ENCODE measurements at regions not wholly inside any gene's neighbourhood (a gene's known extent, or its start where the extent isn't known, plus 50 kb on each side); places are given as distances from the start of the nearest gene placed in this dataset.
"Not testable (repeated sequence)": the region's sequence is repeated elsewhere in the genome, so short reads cannot be mapped to it uniquely, and the experiment has no call there.

DNA sequence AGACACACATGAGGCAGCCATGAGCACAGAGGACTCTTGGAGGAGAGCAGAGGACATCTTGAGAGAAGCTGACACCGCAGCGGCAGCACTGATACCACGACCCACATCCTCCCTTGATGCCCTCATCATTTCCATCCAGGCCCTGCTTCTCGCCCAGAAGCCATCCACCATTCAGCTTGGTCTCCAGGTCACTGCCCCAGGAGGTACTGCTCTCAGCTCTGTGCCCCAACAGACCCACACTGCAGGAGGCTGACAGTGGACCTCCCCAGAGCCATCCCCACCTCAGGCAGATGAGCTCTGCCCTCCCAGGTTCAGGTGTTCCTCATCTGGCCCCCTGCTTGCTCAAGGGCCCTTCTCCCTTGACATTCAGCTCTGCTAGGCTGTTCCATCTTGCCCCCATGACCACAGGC lies 74.9 kb downstream of the ACKR3 start:
- WGBS, 2 donors = 97 to 100% methylated on average over 2 to 4 of the region's 4 CpGs
- TF ChIP-seq, protein P1, sequence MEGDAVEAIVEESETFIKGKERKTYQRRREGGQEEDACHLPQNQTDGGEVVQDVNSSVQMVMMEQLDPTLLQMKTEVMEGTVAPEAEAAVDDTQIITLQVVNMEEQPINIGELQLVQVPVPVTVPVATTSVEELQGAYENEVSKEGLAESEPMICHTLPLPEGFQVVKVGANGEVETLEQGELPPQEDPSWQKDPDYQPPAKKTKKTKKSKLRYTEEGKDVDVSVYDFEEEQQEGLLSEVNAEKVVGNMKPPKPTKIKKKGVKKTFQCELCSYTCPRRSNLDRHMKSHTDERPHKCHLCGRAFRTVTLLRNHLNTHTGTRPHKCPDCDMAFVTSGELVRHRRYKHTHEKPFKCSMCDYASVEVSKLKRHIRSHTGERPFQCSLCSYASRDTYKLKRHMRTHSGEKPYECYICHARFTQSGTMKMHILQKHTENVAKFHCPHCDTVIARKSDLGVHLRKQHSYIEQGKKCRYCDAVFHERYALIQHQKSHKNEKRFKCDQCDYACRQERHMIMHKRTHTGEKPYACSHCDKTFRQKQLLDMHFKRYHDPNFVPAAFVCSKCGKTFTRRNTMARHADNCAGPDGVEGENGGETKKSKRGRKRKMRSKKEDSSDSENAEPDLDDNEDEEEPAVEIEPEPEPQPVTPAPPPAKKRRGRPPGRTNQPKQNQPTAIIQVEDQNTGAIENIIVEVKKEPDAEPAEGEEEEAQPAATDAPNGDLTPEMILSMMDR (IDR thresholded peaks at IDR 0.05) = no peak
- TF ChIP-seq POLR2A (IDR thresholded peaks at IDR 0.05) = no peak
- H3K9me3 ChIP-seq = no peaks in the 10 kb centered on the region
- H3K4me1 ChIP-seq = peaks cover 17% of the 10 kb centered on the region
- ATAC-seq (no peak), DNase-seq (no peak)
- H3K27me3 ChIP-seq = no peaks in the 10 kb centered on the region
- intact Hi-C loops (cut with DNase I) = no loop called here
- H3K4me3 ChIP-seq = no peak overlapping the region
- no peak overlapping the region for H3K27ac ChIP-seq
- no peaks in the 10 kb centered on the region for H3K36me3 ChIP-seq (replicated peaks in 1 of 2; ENCODE audit: insufficient read depth in 1 of 2, low read depth in 2 of 2)

DNA sequence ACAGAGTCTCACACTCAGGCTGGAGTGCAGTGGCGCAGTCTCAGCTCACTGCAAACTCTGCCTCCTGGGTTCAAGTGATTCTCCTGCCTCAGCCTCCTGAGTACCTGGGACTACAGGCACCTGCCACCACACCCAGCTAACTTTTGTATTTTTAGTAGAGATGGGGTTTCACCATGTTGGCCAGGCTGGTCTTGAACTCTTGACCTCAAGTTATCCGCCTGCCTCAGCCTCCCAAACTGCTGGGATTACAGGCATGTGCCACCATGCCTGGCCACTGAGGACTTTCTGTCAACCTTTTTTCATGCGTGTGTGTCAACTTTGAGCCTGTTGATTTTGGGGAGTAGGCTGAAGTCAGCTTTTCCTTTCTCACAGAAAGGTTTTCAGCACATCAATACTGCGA lies 75.5 kb downstream of the ACKR3 start:
- H3K27me3 ChIP-seq; H3K36me3 ChIP-seq (replicated peaks in 1 of 2; ENCODE audit: insufficient read depth in 1 of 2, low read depth in 2 of 2); ATAC-seq; H3K27ac ChIP-seq; H3K9me3 ChIP-seq; H3K4me3 ChIP-seq; intact Hi-C loops (cut with DNase I); DNase-seq: not testable (repeated sequence)
- peaks cover 11% of the 10 kb centered on the region for H3K4me1 ChIP-seq
- WGBS, 2 donors = 87 to 93% methylated on average over 4 of the region's 4 CpGs

DNA sequence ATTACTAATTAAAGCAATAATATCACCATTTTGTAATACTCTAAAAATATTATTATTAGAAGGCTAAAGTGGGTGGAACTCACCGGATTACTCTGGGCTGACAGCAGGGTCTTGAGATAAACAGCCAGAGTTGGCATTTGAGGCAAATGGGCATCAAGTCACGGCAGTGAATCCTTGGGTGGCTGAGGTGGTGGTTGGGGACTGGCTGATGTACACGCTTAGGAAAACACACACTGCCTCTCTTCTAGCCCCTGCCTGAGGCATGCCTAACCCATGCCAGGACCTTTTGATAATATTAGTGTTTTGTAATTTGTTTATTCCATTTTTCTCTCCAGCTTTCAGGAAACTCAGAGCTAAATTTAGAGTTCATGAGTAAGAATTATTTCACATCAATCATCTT lies 76.8 kb downstream of the ACKR3 start:
- Histone ChIP-seq H3K27ac (no peak overlapping the region), H3K36me3 (replicated peaks in 1 of 2; ENCODE audit: insufficient read depth in 1 of 2, low read depth in 2 of 2) (no peaks in the 10 kb centered on the region), H3K4me3 (no peak overlapping the region), H3K4me1 (no peaks in the 10 kb centered on the region), H3K9me3 (no peaks in the 10 kb centered on the region), H3K27me3 (no peaks in the 10 kb centered on the region)
- ATAC-seq (no peak), DNase-seq (no peak)
- intact Hi-C loops (cut with DNase I) = no loop called here
- TF ChIP-seq, protein P1 (IDR thresholded peaks at IDR 0.05) = no peak
- TF ChIP-seq POLR2A (IDR thresholded peaks at IDR 0.05) = no peak
- WGBS, 2 donors = 89% methylated on average over 3 of the region's 3 CpGs

DNA sequence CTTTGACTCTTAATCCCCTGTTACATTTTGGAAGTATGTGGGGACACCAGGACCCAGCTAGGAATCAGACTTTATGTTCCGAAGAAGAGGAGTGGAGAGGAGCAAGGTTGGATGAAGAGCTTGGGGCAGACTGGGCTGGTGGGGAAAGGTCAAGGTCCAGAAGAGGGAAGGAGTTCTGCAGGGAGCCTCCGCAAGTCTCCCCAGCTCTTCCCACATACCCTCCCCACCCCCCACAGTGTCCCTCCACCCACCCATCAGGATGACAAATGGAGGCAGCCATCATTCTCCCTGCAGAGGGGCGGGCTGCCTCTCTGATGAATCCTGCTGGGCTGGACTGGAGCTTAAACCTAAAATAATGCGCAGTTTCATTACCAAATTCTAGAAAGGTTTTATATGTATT lies 77.2 kb downstream of the ACKR3 start:
- DNase-seq (no peak), ATAC-seq (no peak)
- no peaks in the 10 kb centered on the region for H3K4me1 ChIP-seq
- H3K4me3 ChIP-seq = no peak overlapping the region
- H3K27ac ChIP-seq = no peak overlapping the region
- TF ChIP-seq POLR2A (IDR thresholded peaks at IDR 0.05) = no peak
- TF ChIP-seq, protein P1 (IDR thresholded peaks at IDR 0.05) = no peak
- intact Hi-C loops (cut with DNase I) = no loop called here
- WGBS, 2 donors = 90 to 94% methylated on average over 4 of the region's 4 CpGs
- H3K27me3 ChIP-seq = no peaks in the 10 kb centered on the region
- no peaks in the 10 kb centered on the region for H3K9me3 ChIP-seq
- H3K36me3 ChIP-seq (replicated peaks in 1 of 2; ENCODE audit: insufficient read depth in 1 of 2, low read depth in 2 of 2) = no peaks in the 10 kb centered on the region

DNA sequence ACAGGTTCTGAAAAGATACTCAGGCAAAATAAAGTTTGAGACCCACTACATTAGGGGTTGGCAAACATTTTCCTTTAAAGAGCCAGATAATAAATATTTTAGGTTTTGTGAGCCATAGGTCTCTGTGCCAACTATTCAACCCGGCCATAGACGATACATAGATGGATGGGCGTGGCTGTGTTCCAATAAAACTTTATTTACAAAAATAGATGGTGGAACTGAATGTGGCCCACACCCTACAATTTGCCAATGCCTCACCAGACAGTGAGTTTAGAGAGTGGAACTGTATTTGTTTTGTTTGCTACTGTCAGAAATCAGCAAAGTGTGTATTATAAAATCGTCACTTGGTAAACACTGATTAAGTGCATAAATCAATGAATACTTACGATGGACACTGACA lies 78.0 kb downstream of the ACKR3 start:
- intact Hi-C loops (cut with DNase I) = no loop called here
- H3K36me3 ChIP-seq (replicated peaks in 1 of 2; ENCODE audit: insufficient read depth in 1 of 2, low read depth in 2 of 2) = no peaks in the 10 kb centered on the region
- 68 to 76% methylated on average over 5 of the region's 5 CpGs for WGBS, 2 donors
- H3K4me3 ChIP-seq = no peak overlapping the region
- ATAC-seq (no peak), DNase-seq (no peak)
- H3K9me3 ChIP-seq = no peaks in the 10 kb centered on the region
- TF ChIP-seq POLR2A (IDR thresholded peaks at IDR 0.05) = no peak
- TF ChIP-seq, protein P1 (IDR thresholded peaks at IDR 0.05) = no peak
- no peaks in the 10 kb centered on the region for H3K4me1 ChIP-seq
- no peaks in the 10 kb centered on the region for H3K27me3 ChIP-seq
- H3K27ac ChIP-seq = no peak overlapping the region

Data from body of pancreas (tissue), 4 donors.